ENCODE measurements at regions not wholly inside any gene's neighbourhood (a gene's known extent, or its start where the extent isn't known, plus 50 kb on each side); places are given as distances from the start of the nearest gene placed in this dataset.

DNA sequence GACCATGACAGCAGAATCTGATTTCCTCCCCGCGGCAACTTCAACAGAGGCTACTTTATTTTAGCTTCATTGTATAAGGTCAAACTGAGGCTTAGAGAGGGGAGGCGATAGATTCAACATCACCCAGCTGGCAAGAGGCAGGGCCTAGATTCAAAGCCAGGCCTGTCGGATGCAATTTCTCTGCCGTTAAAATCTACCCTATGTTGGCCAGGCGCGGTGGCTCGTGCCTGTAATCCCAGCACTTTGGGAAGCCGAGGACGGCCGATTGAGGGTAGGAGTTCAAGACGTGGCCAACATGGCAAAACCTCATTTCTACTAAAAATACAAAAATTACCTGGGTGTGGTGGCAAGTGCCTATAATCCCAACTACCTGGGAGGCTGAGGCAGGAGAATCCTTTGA lies 182.2 kb downstream of the BCOR start:
- TF ChIP-seq, protein P1, sequence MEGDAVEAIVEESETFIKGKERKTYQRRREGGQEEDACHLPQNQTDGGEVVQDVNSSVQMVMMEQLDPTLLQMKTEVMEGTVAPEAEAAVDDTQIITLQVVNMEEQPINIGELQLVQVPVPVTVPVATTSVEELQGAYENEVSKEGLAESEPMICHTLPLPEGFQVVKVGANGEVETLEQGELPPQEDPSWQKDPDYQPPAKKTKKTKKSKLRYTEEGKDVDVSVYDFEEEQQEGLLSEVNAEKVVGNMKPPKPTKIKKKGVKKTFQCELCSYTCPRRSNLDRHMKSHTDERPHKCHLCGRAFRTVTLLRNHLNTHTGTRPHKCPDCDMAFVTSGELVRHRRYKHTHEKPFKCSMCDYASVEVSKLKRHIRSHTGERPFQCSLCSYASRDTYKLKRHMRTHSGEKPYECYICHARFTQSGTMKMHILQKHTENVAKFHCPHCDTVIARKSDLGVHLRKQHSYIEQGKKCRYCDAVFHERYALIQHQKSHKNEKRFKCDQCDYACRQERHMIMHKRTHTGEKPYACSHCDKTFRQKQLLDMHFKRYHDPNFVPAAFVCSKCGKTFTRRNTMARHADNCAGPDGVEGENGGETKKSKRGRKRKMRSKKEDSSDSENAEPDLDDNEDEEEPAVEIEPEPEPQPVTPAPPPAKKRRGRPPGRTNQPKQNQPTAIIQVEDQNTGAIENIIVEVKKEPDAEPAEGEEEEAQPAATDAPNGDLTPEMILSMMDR (conservative IDR thresholded peaks at IDR 0.05; ENCODE audit: low read depth, low read length): no peak
- TF ChIP-seq EZH2phosphoT487 (IDR thresholded peaks at IDR 0.05; ENCODE audit: borderline replicate concordance, low read length) (no peak), EZH2 (IDR thresholded peaks at IDR 0.05; ENCODE audit: low read length, unreplicated experiment) (no peak)
